ENCODE measurements at regions not wholly inside any gene's neighbourhood (a gene's known extent, or its start where the extent isn't known, plus 50 kb on each side); places are given as distances from the start of the nearest gene placed in this dataset.

DNA sequence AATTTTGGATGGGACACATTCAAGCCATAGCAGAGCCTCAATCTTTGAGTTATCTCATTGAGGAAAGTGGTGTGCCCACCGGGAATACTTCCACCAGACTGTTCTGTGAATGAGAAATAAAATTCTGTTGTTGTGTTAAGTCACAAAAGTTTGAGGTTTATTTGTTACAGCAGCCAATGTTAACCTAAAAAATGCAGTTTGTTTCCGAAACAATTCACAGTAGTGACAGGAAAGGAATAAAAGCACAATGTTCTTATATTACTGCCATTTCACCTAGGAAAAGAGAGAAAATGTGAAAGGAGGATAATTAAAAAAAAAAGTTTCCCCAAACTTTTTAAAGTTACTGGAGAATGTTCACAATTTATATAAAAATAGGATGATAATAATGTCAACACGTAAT lies 344.6 kb downstream of the CD83 start:
- DNase-seq (ENCODE audit: low spot score) = no peak
- no peak for ATAC-seq (ENCODE audit: low FRiP score)
- no peak for TF ChIP-seq CTCF (IDR thresholded peaks at IDR 0.05)

GRCh38 chr6:14462566-14462965 lies 345.0 kb downstream of the CD83 start:
- ATAC-seq (ENCODE audit: low FRiP score) (no peak), DNase-seq (ENCODE audit: low spot score) (no peak)
- TF ChIP-seq CTCF (IDR thresholded peaks at IDR 0.05) = no peak

DNA sequence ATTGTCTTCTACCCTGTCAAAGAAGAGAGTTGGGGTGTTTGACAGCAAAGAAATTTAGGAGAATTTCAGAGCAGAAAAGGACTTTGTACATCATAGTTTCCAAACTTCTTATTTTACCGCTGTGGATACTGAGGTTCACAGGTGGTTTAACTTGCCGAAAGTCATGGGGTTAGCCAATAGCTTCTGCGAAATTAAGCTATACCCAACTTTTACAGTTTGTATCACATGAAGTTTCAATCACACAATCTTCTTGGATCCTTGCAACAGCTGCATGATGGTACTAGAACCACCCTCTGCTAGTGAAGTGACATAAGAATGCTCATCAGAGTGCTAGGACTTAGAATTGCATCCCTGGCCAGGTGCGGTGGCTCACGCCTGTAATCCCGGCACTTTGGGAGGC lies 345.5 kb downstream of the CD83 start:
- ATAC-seq (ENCODE audit: low FRiP score) = no peak
- TF ChIP-seq CTCF (IDR thresholded peaks at IDR 0.05) = no peak
- no peak for DNase-seq (ENCODE audit: low spot score)

DNA sequence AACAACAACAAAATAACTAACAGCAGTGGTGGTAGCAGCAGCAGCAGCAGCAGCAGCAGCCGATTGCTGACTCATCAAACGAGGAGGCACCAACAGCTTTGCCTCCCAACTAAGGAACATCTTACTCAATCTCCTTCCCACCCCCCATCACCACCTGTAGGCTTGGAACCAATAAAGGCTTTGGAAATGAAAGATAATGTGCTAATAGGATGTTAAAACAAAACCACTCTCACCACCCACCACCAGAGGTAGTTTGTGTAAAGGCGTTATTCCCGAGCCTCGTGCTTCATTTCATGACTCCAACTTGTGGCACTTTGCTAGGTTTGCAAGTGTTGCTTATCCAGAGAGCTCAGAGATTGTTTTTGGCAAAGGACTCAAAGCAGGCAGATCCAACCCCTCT lies 346.5 kb downstream of the CD83 start:
- no peak for ATAC-seq (ENCODE audit: low FRiP score)
- no peak for DNase-seq (ENCODE audit: low spot score)
- no peak for TF ChIP-seq CTCF (IDR thresholded peaks at IDR 0.05)

GRCh38 chr6:14464716-14465115 lies 347.1 kb downstream of the CD83 start:
- TF ChIP-seq CTCF (IDR thresholded peaks at IDR 0.05) = no peak
- ATAC-seq (ENCODE audit: low FRiP score) (no peak), DNase-seq (ENCODE audit: low spot score) (no peak)

DNA sequence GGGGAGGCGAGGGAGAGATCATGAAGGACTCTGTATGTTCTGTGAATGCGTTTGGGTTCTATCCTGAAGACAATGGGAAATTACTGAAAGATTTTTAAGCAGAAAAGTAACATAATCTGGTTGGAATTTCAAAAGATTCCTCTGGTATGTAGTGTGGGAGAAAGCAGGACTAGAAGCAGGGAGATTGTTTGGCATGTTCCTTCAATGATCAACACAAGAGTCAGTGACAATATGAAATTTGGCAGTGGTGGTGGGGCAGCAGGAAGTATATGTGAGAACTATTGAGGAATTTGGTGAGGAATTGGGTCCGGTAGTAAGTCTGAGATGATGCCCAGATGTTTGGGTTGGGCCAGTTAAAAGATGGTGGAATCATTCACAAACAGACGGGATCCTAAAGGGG lies 348.7 kb downstream of the CD83 start:
- DNase-seq (ENCODE audit: low spot score) (no peak), ATAC-seq (ENCODE audit: low FRiP score) (no peak)
- no peak for TF ChIP-seq CTCF (IDR thresholded peaks at IDR 0.05)

DNA sequence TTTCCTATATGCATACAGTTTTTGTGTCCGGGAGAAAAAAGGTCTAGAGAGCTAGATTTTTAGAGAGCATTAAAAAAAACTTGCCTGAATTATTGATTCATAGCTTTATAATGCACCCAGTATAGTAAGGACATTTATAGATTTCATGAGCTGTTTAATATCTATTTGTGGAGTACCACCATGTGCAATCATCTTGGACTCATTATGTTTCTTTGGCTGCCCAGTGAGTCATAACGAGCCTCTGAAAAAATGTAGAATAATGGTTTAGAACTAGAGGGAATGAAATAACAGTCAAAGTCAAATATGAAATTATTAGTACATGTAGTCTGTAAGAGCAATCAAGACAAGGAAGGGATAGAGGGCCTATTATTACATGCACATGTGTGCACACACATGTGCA lies 350.0 kb downstream of the CD83 start:
- no peak for TF ChIP-seq CTCF (IDR thresholded peaks at IDR 0.05)
- no peak for DNase-seq (ENCODE audit: low spot score)
- no peak for ATAC-seq (ENCODE audit: low FRiP score)

Data from omental fat pad (tissue), 3 donors.